ENCODE measurements at regions not wholly inside any gene's neighbourhood (a gene's known extent, or its start where the extent isn't known, plus 50 kb on each side); places are given as distances from the start of the nearest gene placed in this dataset.

- TF ChIP-seq YY1 (IDR thresholded peaks at IDR 0.05; ENCODE audit: extremely low read depth, insufficient replicate concordance, low read depth, low read length) (no peak), CTCF (IDR thresholded peaks at IDR 0.05 in 2 of 3, conservative IDR thresholded peaks at IDR 0.05 in 1 of 3; ENCODE audit: borderline replicate concordance in 1 of 3, insufficient read depth in 1 of 3, low read depth in 2 of 3, low read length in 2 of 3) (no peak), POLR2A (IDR thresholded peaks at IDR 0.05; ENCODE audit: borderline replicate concordance, extremely low read depth, insufficient read depth, insufficient read length) (no peak), REST (IDR thresholded peaks at IDR 0.05; ENCODE audit: low read depth) (no peak), POLR2AphosphoS5 (IDR thresholded peaks at IDR 0.05; ENCODE audit: low read depth, low read length) (no peak), CEBPB (IDR thresholded peaks at IDR 0.05; ENCODE audit: low read depth) (no peak), FOSL1 (IDR thresholded peaks at IDR 0.05; ENCODE audit: low read depth) (no peak)
Observed at GRCh38 chr6:167541544-167541943, 216.7 kb downstream of the TTLL2 start.

All from HCT116 (cell line).